Vagina (tissue), 2 donors: ENCODE measurements at regions not wholly inside any gene's neighbourhood (a gene's known extent, or its start where the extent isn't known, plus 50 kb on each side); places are given as distances from the start of the nearest gene placed in this dataset.

Experiments
- DNase-seq, 2 donors: peaks; one replicate each; pipeline ENCODE4 v3.0.0-alpha.2; 2017; ENCODE audit errors: extremely low spot score in 2 of 2
- H3K27ac ChIP-seq: fragments of 200-600 bp; sonication (generic); one replicate; pipeline ENCODE4 v1.5.1; 2019
- H3K27me3 ChIP-seq: fragments of 200-600 bp; sonication (generic); one replicate; pipeline ENCODE4 v1.5.1; 2019
- H3K36me3 ChIP-seq, 2 donors: fragments of 200-600 bp; sonication (generic); one replicate each; pipeline ENCODE4 v1.5.1; 2017 to 2019
- H3K4me1 ChIP-seq: fragments of 200-600 bp; sonication (generic); one replicate; pipeline ENCODE4 v1.5.1; 2019
- H3K4me3 ChIP-seq, 2 donors: fragments of 200-600 bp; sonication (generic); 1 replicate in 1 of 2; 2 replicates in 1 of 2; pipeline ENCODE4 v1.5.1; 2016 to 2019
- H3K9me3 ChIP-seq: fragments of 200-600 bp; sonication (generic); one replicate; pipeline ENCODE4 v1.5.1; 2019
- POLR2A ChIP-seq, 2 donors: fragments of 450-650 bp; IDR thresholded peaks; one replicate each; pipeline ENCODE4 v1.6.1; 2017; ENCODE audit warnings: antibody characterized with exemption in 2 of 2, mild to moderate bottlenecking in 2 of 2, moderate library complexity in 2 of 2
- POLR2AphosphoS5 ChIP-seq, 2 donors: sonication (generic); formaldehyde crosslinking; IDR thresholded peaks; one replicate each; pipeline ENCODE4 v1.9.0; 2017; ENCODE audit warnings: antibody characterized with exemption in 2 of 2, mild to moderate bottlenecking in 2 of 2, low read depth in 1 of 2; ENCODE audit not compliant: insufficient read depth in 1 of 2
- intact Hi-C: fragments of 100-400 bp; cut with DNase I; formaldehyde crosslinking; loops from one replicate; pipeline ENCODE4 v1.15.1; 2023
- TF ChIP-seq, protein P1 (sequence below), 3 experiments: fragments of 450-650 bp in 2 of 3; fragments of 200-600 bp in 1 of 3; sonication (generic) in 1 of 3; IDR thresholded peaks; one replicate each; pipeline ENCODE4 v1.5.1; 2017 to 2019; ENCODE audit warnings: antibody characterized with exemption in 3 of 3, mild to moderate bottlenecking in 2 of 3, moderate library complexity in 2 of 3

DNA sequence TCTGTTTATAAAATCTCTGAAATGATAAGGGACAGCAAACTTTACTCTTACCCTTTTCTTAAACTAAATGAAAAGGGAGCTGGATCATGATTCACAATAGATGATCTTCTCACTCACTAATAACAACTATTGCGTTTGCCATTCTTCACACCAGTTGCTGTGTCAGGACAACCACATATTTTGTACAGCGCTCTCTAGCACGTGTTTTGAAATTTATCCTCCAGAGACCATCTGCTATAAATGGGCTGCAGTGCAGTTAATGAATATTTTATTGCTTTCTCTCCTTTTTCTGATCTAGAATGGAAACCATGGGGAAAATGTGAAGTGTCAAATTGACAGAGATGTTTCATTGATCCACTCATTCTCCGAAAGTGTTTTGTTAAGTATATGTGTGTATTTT, 258.4 kb upstream of the CCNH start:
- intact Hi-C loops, result no loop called here
- Histone ChIP-seq H3K36me3 (no peaks in the 10 kb centered on the region), H3K4me3 (no peak overlapping the region), H3K9me3 (no peaks in the 10 kb centered on the region), H3K27ac (no peak overlapping the region), H3K4me1 (no peaks in the 10 kb centered on the region), H3K27me3 (no peaks in the 10 kb centered on the region)
- no peak for DNase-seq
- TF ChIP-seq, protein P1, sequence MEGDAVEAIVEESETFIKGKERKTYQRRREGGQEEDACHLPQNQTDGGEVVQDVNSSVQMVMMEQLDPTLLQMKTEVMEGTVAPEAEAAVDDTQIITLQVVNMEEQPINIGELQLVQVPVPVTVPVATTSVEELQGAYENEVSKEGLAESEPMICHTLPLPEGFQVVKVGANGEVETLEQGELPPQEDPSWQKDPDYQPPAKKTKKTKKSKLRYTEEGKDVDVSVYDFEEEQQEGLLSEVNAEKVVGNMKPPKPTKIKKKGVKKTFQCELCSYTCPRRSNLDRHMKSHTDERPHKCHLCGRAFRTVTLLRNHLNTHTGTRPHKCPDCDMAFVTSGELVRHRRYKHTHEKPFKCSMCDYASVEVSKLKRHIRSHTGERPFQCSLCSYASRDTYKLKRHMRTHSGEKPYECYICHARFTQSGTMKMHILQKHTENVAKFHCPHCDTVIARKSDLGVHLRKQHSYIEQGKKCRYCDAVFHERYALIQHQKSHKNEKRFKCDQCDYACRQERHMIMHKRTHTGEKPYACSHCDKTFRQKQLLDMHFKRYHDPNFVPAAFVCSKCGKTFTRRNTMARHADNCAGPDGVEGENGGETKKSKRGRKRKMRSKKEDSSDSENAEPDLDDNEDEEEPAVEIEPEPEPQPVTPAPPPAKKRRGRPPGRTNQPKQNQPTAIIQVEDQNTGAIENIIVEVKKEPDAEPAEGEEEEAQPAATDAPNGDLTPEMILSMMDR (IDR thresholded peaks at IDR 0.05), result no peak
- TF ChIP-seq POLR2AphosphoS5 (IDR thresholded peaks at IDR 0.05; ENCODE audit: insufficient read depth in 1 of 2, low read depth in 1 of 2), result no peak

DNA sequence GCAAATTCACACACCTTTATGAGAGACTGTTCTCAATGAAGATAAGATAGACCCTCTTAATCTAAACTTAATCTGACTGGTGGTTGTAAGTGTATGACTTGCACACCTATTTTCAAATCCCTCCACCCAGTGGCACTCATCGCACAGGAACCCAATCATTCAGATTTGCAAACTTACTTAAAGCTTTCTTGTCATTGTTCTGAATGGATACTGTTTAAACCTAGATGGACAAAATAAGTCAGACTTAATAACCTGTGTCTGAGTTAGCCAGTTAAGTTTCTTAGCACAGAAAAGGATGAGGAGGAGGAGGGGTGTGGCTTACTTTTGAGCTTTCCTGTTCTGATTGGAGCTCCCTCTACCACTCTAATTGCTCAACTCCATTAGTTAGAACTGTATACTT, 252.4 kb upstream of the CCNH start:
- Histone ChIP-seq H3K27ac (no peak overlapping the region), H3K4me1 (no peaks in the 10 kb centered on the region), H3K36me3 (no peaks in the 10 kb centered on the region), H3K4me3 (no peak overlapping the region), H3K9me3 (no peaks in the 10 kb centered on the region), H3K27me3 (no peaks in the 10 kb centered on the region)
- DNase-seq, result no peak
- TF ChIP-seq, protein P1 (IDR thresholded peaks at IDR 0.05), result no peak
- TF ChIP-seq POLR2A (IDR thresholded peaks at IDR 0.05) (no peak), POLR2AphosphoS5 (IDR thresholded peaks at IDR 0.05; ENCODE audit: insufficient read depth in 1 of 2, low read depth in 1 of 2) (no peak)
- intact Hi-C loops, result no loop called here

- intact Hi-C loops, result no loop called here
- Histone ChIP-seq H3K27me3 (no peaks in the 10 kb centered on the region), H3K4me3 (no peak overlapping the region), H3K36me3 (no peaks in the 10 kb centered on the region), H3K9me3 (no peaks in the 10 kb centered on the region), H3K4me1 (no peaks in the 10 kb centered on the region), H3K27ac (no peak overlapping the region)
- DNase-seq, result no peak
- no peak for TF ChIP-seq POLR2AphosphoS5 (IDR thresholded peaks at IDR 0.05; ENCODE audit: insufficient read depth in 1 of 2, low read depth in 1 of 2)
- TF ChIP-seq, protein P1 (IDR thresholded peaks at IDR 0.05), result no peak
- no peak for TF ChIP-seq POLR2A (IDR thresholded peaks at IDR 0.05)
Measured at GRCh38 chr5:87661784-87662566, 249.2 kb upstream of the CCNH start.

GRCh38 chr5:87653242-87653641, 240.5 kb upstream of the CCNH start:
- no peaks in the 10 kb centered on the region for H3K27me3 ChIP-seq
- no peak overlapping the region for H3K27ac ChIP-seq
- intact Hi-C loops, result no loop called here
- TF ChIP-seq POLR2A (IDR thresholded peaks at IDR 0.05), result no peak
- no peak for TF ChIP-seq POLR2AphosphoS5 (IDR thresholded peaks at IDR 0.05; ENCODE audit: insufficient read depth in 1 of 2, low read depth in 1 of 2)
- TF ChIP-seq, protein P1 (IDR thresholded peaks at IDR 0.05), result no peak
- H3K4me1 ChIP-seq, result no peaks in the 10 kb centered on the region
- H3K36me3 ChIP-seq, result no peaks in the 10 kb centered on the region
- no peak overlapping the region for H3K4me3 ChIP-seq
- H3K9me3 ChIP-seq, result no peaks in the 10 kb centered on the region
- DNase-seq, result no peak

GRCh38 chr5:87650284-87650683, 237.6 kb upstream of the CCNH start:
- Histone ChIP-seq H3K4me3 (no peak overlapping the region), H3K36me3 (no peaks in the 10 kb centered on the region), H3K4me1 (no peaks in the 10 kb centered on the region), H3K27ac (no peak overlapping the region), H3K27me3 (no peaks in the 10 kb centered on the region), H3K9me3 (no peaks in the 10 kb centered on the region)
- no peak for DNase-seq
- intact Hi-C loops, result no loop called here
- TF ChIP-seq, protein P1 (IDR thresholded peaks at IDR 0.05), result no peak
- TF ChIP-seq POLR2A (IDR thresholded peaks at IDR 0.05) (no peak), POLR2AphosphoS5 (IDR thresholded peaks at IDR 0.05; ENCODE audit: insufficient read depth in 1 of 2, low read depth in 1 of 2) (no peak)
